Dermis microvascular lymphatic vessel endothelial cell (primary cell): ENCODE measurements at regions not wholly inside any gene's neighbourhood (a gene's known extent, or its start where the extent isn't known, plus 50 kb on each side); places are given as distances from the start of the nearest gene placed in this dataset.
"Not testable (repeated sequence)": the region's sequence is repeated elsewhere in the genome, so short reads cannot be mapped to it uniquely, and the experiment has no call there.

Experiments
- DNase-seq, 2 donors: peaks; one replicate each; pipeline versions ENCODE4 v3.0.0 to v3.0.0-alpha.2; 2010; ENCODE audit warnings: low read depth in 2 of 2

DNA sequence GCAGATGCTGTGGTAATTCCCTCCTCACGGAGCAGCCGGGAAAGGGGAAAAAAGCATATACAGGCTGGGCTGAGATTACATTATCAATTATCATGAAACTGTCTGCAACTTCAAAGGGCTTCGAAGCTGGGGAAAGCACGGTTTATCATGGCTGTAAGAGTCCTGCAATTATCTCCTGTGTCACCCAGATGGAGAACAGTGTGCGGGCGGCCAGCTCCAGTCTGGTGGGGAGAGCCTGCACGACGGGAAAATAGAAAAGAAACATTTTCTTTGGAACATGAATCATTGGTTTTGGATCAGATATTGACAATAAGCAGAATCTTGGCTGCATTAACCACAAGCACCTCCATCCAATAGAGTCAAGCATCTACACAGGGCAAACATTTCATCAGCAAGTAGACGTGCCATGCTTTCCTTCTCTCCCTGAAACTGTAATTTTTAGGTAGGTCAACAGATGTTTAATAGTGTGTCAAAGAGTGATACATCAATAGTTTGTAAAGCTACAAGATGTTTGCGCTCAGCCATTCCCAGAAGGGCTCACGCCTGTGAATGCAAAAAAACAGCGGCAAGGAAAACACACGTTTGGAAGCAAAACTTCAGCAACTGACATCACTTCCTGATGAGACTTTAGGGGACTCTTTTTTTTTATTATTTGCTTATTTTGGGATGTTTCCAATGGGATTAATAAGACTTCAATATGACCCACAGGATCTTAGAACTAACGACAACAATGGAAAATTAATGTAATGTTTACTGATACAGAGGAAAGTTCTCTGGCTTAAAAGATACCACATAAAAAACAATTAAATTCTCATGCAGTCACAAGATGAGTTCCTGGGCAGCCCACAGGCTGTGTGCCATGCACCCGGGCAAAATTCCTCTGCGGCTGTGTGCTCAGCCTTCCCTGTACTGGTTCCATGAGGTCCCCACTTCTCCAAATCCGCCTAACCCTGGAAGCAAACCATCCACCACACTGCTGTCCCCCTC is 111.0 kb upstream of the SALL3 start:
- no peak for DNase-seq

DNA sequence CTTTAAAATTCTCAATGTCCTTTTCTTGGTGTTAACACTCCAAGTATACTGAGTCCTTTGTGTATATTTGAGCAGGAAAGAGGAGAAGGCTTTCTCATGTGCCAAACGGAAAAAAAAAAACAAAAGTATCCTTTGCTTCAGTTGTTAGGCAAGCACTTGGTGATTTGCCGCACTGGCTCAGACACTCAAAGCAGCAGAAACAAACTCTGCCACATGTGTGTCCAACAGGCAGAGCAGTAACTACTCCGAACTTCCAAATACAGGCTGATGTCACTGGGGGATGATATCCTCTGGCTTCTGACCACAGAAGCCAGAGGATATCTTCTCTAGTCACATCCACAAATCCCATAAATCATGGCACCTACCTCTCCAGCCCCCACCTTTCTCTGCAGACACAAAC is 108.0 kb upstream of the SALL3 start:
- DNase-seq, result no peak

DNA sequence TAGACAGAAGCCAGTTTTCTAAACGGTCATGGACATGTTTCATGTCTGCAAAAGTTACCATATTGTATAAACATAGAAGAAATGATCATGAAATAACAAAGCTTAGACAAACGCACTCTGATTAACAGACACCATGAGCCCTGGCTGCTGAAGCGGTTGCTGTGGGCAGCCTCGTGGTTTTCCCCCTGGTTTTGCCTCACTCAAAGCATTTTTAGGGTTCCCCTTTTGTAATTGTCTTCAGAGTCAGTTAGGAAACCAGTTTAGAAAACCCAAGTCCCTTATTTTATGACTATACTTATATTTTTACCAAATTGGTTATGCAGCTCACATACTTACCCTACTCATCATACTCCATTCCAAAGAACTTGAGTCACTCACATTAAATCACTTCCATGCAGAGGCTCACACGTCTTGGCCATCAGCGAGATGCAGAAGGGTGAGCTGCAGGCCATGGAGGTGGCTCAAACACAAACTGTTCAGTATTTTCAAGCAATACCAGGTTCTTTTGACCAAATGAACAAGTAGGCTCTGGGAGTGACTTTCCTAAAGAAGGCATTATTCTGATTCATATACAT is 105.6 kb upstream of the SALL3 start:
- DNase-seq, result no peak

GRCh38 chr18:78875016-78875777 is 104.4 kb upstream of the SALL3 start:
- peak; percentile 11 to 17 for DNase-seq

DNA sequence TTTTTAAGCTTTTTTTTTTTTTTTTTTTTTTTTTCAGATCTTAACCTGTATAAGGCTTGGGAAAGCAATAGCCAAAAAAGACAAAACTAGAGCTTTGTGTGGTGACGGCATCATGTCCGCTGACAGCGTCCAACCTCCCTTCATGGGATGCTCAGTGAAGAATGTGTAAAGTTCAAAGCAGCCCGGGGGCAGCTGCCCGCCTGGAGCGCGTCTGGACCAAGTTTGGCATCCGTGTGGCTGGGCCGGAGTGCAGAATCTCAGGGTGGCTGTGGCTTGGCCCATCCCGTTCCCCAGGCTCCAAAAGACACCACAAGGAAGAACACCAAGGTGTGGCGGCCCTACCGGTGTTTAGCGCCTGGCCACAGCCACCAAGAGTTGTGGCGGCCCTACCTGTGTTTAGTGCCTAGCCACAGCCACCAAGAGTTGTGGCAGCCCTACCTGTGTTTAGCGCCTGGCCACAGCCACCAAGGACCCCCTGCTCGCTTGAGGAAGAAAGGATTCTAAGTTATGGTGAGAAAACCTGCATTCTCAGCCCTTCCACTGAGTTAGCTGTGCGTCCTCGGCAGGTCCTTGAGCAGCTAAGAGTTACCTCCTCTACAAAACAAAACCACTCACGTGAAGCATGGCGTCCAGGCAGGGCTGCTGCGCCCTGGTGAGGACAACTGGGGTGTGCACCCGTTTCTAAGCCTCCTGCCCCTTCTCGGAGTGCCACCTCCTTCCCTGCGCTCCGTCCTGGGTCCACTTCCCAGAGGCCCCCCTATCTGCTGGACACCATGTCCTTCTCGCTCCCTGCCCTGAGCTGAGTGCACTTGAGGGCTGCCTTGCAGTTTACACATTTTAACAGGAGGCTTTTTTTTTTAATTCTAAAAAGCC is 103.6 kb upstream of the SALL3 start:
- no peak for DNase-seq

- DNase-seq, result no peak
Observed at GRCh38 chr18:78876868-78877267, 102.8 kb upstream of the SALL3 start.

DNA sequence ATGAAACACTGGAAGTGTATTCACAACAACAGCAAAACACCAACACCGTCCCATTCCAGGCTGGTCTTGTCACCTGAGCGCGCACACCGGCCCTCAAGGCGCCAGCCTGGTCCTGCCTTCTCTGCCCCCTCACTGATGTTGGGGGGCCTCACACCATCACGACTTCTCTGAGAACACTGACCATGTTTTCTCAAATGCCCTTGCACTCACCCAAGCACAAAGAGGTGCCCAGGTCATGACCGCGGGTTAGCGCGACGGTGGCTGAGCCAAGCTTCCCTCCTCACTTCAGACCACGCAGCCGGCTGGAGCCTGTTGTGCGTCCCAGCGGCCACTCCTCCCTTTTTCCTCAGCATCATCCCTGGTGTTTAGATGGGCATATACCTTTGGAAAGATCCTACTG is 101.3 kb upstream of the SALL3 start:
- DNase-seq, result no peak

DNA sequence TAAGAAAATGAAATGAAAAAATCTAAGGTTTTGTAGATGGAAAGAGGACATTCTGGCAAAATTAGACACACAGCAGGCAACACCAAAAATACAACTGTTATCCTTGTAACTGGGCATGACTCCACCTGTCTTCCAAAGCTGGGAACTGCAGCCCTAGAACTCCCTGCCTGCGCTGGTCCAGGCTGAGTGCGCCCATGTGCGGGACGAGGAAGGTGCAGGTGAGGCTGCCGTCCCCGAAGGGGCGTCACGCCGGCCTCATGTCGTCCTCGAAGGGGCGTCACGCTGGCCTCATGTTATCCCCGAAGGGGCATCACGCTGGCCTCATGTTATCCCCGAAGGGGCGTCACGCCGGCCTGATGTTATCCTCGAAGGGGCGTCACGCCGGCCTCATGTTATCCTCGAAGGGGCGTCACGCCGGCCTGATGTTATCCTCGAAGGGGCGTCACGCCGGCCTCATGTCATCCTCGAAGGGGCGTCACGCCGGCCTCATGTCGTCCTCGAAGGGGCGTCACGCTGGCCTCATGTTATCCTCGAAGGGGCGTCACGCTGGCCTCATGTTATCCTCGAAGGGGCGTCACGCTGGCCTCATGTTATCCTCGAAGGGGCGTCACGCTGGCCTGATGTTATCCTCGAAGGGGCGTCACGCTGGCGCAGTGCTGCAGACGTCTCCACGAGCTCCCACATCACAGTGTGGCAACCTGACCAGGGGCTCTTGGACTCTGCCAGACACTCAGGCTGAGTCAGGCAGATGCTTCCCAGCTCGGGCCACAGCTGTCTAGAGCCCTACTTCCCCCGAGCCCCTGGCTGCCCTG is 100.3 kb upstream of the SALL3 start:
- not testable (repeated sequence) for DNase-seq

GRCh38 chr18:78882585-78882984 is 97.0 kb upstream of the SALL3 start:
- DNase-seq, result no peak

- DNase-seq, result no peak
Observed at GRCh38 chr18:78883501-78883900, 96.1 kb upstream of the SALL3 start.

- DNase-seq, result no peak
Observed at GRCh38 chr18:78884502-78884901, 95.1 kb upstream of the SALL3 start.

GRCh38 chr18:78889250-78889649 is 90.4 kb upstream of the SALL3 start:
- no peak for DNase-seq

- DNase-seq, result no peak
Observed at GRCh38 chr18:78890388-78890787, 89.2 kb upstream of the SALL3 start.

DNA sequence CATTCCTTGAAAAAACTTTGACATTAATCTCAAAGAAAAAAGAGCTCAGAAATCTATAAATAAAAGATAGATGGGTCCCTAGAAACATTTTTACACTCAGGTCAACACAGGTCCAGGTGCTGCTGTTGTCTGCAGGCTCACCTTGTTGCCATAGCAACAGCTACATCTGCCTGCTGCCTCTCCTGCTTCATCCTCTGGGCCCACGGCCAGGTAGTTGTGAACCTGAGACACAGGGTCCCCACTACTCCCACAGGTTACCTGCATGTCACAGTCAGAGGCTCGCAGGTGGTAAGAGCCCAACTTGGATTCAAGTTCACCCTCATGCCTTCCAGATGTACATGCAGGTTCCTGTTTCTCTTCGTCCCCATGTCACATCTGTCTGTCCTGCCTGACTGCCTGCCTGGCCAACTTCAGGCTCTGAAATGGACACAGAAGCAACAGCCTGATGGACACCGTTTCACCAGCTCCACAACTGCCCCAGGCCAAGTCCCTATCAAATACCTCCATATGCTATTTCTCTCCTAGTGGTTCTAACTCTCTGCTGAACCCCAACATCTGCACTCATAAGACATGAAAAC is 88.3 kb upstream of the SALL3 start:
- DNase-seq, result no peak

- no peak for DNase-seq
Observed at GRCh38 chr18:78892177-78892576, 87.4 kb upstream of the SALL3 start.

- no peak for DNase-seq
Observed at GRCh38 chr18:78892721-78893120, 86.9 kb upstream of the SALL3 start.

- DNase-seq, result no peak
Observed at GRCh38 chr18:78893281-78894032, 86.2 kb upstream of the SALL3 start.

- no peak for DNase-seq
Observed at GRCh38 chr18:78894033-78894305, 85.6 kb upstream of the SALL3 start.

DNA sequence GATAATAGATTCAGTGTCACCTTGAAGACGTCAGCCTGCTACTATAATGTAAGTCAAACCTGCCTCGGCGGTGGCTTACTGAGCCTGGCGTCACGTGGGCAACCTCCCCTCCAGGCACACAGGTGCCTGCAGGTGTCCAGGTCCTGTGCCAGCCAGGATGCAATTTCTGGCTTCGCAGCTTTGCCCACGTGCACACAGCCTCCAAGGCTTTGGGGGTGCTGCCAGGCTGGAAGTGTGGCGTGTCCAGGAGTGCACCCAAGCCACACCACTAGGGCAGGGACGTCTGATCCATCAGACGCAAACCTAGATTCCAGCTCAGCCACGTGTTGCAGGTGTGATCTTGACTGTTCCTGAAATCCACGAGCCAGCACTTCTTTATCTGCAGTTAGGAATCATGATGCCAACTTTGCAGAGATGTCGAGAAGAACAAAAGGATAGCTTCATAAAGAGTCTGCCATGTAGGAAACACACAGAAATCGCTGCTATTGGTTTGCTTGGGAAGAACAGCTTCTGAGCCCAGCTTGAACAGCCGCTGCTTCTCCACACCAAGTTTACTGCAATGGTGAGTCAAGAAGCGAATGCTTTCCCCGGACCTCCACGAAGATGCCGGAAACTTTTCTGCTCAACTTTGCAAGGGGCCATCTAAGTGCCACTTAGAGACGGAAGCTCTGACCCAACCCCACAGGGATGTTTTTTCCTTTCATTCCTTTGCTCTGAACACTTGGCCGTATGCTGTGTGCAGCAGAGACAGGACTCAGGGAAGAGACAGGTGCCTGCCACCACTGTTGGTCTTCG is 84.2 kb upstream of the SALL3 start:
- DNase-seq, result no peak
